ENCODE measurements at regions not wholly inside any gene's neighbourhood (a gene's known extent, or its start where the extent isn't known, plus 50 kb on each side); places are given as distances from the start of the nearest gene placed in this dataset.

- DNase-seq (ENCODE audit: extremely low read depth in 1 of 4, low spot score in 3 of 4): no peak
- no peak overlapping the region for H3K27ac ChIP-seq (ENCODE audit: extremely low read depth, low read depth, low read length)
- no peaks in the 10 kb centered on the region for H4K20me1 ChIP-seq (replicated peaks; ENCODE audit: control insufficient read depth, insufficient read depth, low read length)
- WGBS (ENCODE audit: insufficient coverage, low coverage, missing lambda C conversion rate): 0% methylated on average over 1 of the region's 1 CpG
- in situ Hi-C loops (cut with MboI) (no loop called here), intact Hi-C loops (cut with micrococcal nuclease) (no loop called here)
- no peak overlapping the region for H3K4me2 ChIP-seq (ENCODE audit: insufficient read depth, low read length)
- POLR2A ChIA-PET: no interaction called here
- no peaks in the 10 kb centered on the region for H3K36me3 ChIP-seq (ENCODE audit: control insufficient read depth, insufficient read depth, low read length)
- BruUV-seq (replicated peaks): no TSS peak
- no peak for FAIRE-seq
- CTCF ChIA-PET (ENCODE audit: low intra/inter-chr PET ratio): interaction anchor here (0.6 kb wide), 2 partner anchors 183 to 783 kb away, joined by 3 to 5 read pairs; no protein-coding TSS in a partner anchor
- H3K9me1 ChIP-seq (ENCODE audit: control insufficient read depth, insufficient read depth, low read length): no peaks in the 10 kb centered on the region
- H3K79me2 ChIP-seq (ENCODE audit: control insufficient read depth, insufficient read depth, low read length): no peaks in the 10 kb centered on the region
- no peaks in the 10 kb centered on the region for H3K4me1 ChIP-seq (replicated peaks in 1 of 2; ENCODE audit: control insufficient read depth in 2 of 2, insufficient read depth in 2 of 2, low read length in 2 of 2)
- no peak overlapping the region for H3K4me3 ChIP-seq
- H3K9me3 ChIP-seq (replicated peaks; ENCODE audit: control insufficient read depth, insufficient read depth, low read depth, low read length): no peaks in the 10 kb centered on the region
- no peak overlapping the region for H2AFZ ChIP-seq (ENCODE audit: low read depth, low read length)
- no peaks in the 10 kb centered on the region; a peak in 1 of 5 replicates for H3K27me3 ChIP-seq (ENCODE audit: control insufficient read depth in 2 of 2, insufficient read depth in 2 of 2, low read length in 2 of 2)
- no peak overlapping the region for H3K9ac ChIP-seq (ENCODE audit: insufficient read depth in 1 of 2, low read depth in 2 of 2, low read length in 2 of 2)
- ATAC-seq: no peak
- TF ChIP-seq NEUROD1 (IDR thresholded peaks at IDR 0.05; ENCODE audit: borderline replicate concordance, low read depth, low read length, partially characterized antibody) (no peak), IRF2 (CRISPR knock-in tag; IDR thresholded peaks at IDR 0.05) (no peak), ZNF408 (CRISPR knock-in tag; IDR thresholded peaks at IDR 0.05; ENCODE audit: low read depth) (no peak), ZNF639 (CRISPR knock-in tag; conservative IDR thresholded peaks at IDR 0.05 in 1 of 2, IDR thresholded peaks at IDR 0.05 in 1 of 2) (no peak), HDAC3 (IDR thresholded peaks at IDR 0.05; ENCODE audit: borderline replicate concordance, partially characterized antibody) (no peak), NR2C1 (IDR thresholded peaks at IDR 0.05) (no peak), NR2C1 (tag; IDR thresholded peaks at IDR 0.05) (no peak), TAF7 (tag; IDR thresholded peaks at IDR 0.05) (no peak), MNT (conservative IDR thresholded peaks at IDR 0.05) (no peak), ZFP30 (CRISPR knock-in tag; IDR thresholded peaks at IDR 0.05; ENCODE audit: borderline replicate concordance) (no peak), POLR2AphosphoS5 (IDR thresholded peaks at IDR 0.05; ENCODE audit: control insufficient read depth, insufficient read depth, low read depth, low read length) (no peak), HMGXB4 (CRISPR knock-in tag; IDR thresholded peaks at IDR 0.05) (no peak), ZNF77 (CRISPR knock-in tag; IDR thresholded peaks at IDR 0.05) (no peak), CLOCK (CRISPR knock-in tag; IDR thresholded peaks at IDR 0.05; ENCODE audit: borderline replicate concordance) (no peak), HEY1 (CRISPR knock-in tag; IDR thresholded peaks at IDR 0.05; ENCODE audit: borderline replicate concordance) (no peak), ESRRA (IDR thresholded peaks at IDR 0.05; ENCODE audit: borderline replicate concordance, low read depth) (no peak)
Observed at GRCh38 chr16:47920709-47921108, 235.1 kb downstream of the ABCC12 start.
